ENCODE measurements at regions not wholly inside any gene's neighbourhood (a gene's known extent, or its start where the extent isn't known, plus 50 kb on each side); places are given as distances from the start of the nearest gene placed in this dataset.

- H3K27ac ChIP-seq: no peak overlapping the region
These were observed 230.1 kb upstream of the RAB4A start for GRCh38 chr1:229040630-229041358.

GRCh38 chr1:229041946-229042345 is 229.0 kb upstream of the RAB4A start:
- ATAC-seq (ENCODE audit: insufficient number of reproducible peaks, low FRiP score, low read depth) (no peak), DNase-seq (ENCODE audit: low spot score) (no peak)
- H3K27me3 ChIP-seq (replicated peaks; ENCODE audit: insufficient read depth): no peaks in the 10 kb centered on the region
- H3K9me3 ChIP-seq: no peaks in the 10 kb centered on the region
- no peak for TF ChIP-seq CTCF (IDR thresholded peaks at IDR 0.05)
- no peak overlapping the region for H3K27ac ChIP-seq
- no peak overlapping the region for H3K4me3 ChIP-seq
- H3K36me3 ChIP-seq: no peaks in the 10 kb centered on the region
- H3K4me1 ChIP-seq (ENCODE audit: control insufficient read depth in 1 of 2, low read depth in 2 of 2): no peaks in the 10 kb centered on the region

More at GRCh38 chr1:229040630-229041358, 230.1 kb upstream of the RAB4A start:
- no peak for TF ChIP-seq CTCF (IDR thresholded peaks at IDR 0.05)
- Histone ChIP-seq H3K36me3 (no peaks in the 10 kb centered on the region), H3K27me3 (replicated peaks; ENCODE audit: insufficient read depth) (no peaks in the 10 kb centered on the region), H3K9me3 (no peaks in the 10 kb centered on the region), H3K4me1 (ENCODE audit: control insufficient read depth in 1 of 2, low read depth in 2 of 2) (no peaks in the 10 kb centered on the region), H3K4me3 (no peak overlapping the region)
- ATAC-seq (ENCODE audit: insufficient number of reproducible peaks, low FRiP score, low read depth) (no peak), DNase-seq (ENCODE audit: low spot score) (no peak)

- Histone ChIP-seq H3K27ac (no peak overlapping the region), H3K9me3 (no peaks in the 10 kb centered on the region), H3K4me1 (ENCODE audit: control insufficient read depth in 1 of 2, low read depth in 2 of 2) (no peaks in the 10 kb centered on the region), H3K4me3 (no peak overlapping the region), H3K27me3 (replicated peaks; ENCODE audit: insufficient read depth) (no peaks in the 10 kb centered on the region), H3K36me3 (no peaks in the 10 kb centered on the region)
- TF ChIP-seq CTCF (IDR thresholded peaks at IDR 0.05): no peak
- no peak for ATAC-seq (ENCODE audit: insufficient number of reproducible peaks, low FRiP score, low read depth)
- DNase-seq (ENCODE audit: low spot score): no peak
These were observed 228.4 kb upstream of the RAB4A start for GRCh38 chr1:229042482-229042881.

- no peak overlapping the region for H3K27ac ChIP-seq
- TF ChIP-seq CTCF (IDR thresholded peaks at IDR 0.05): no peak
- ATAC-seq (ENCODE audit: insufficient number of reproducible peaks, low FRiP score, low read depth) (no peak), DNase-seq (ENCODE audit: low spot score) (no peak)
- H3K9me3 ChIP-seq: no peaks in the 10 kb centered on the region
- no peak overlapping the region for H3K4me3 ChIP-seq
- no peaks in the 10 kb centered on the region for H3K27me3 ChIP-seq (replicated peaks; ENCODE audit: insufficient read depth)
- no peaks in the 10 kb centered on the region for H3K4me1 ChIP-seq (ENCODE audit: control insufficient read depth in 1 of 2, low read depth in 2 of 2)
- H3K36me3 ChIP-seq: no peaks in the 10 kb centered on the region
These were observed 227.8 kb upstream of the RAB4A start for GRCh38 chr1:229043115-229043514.

- H3K27ac ChIP-seq: no peak overlapping the region
- no peaks in the 10 kb centered on the region for H3K4me1 ChIP-seq (ENCODE audit: control insufficient read depth in 1 of 2, low read depth in 2 of 2)
- H3K36me3 ChIP-seq: no peaks in the 10 kb centered on the region
- no peaks in the 10 kb centered on the region for H3K9me3 ChIP-seq
- DNase-seq (ENCODE audit: low spot score) (no peak), ATAC-seq (ENCODE audit: insufficient number of reproducible peaks, low FRiP score, low read depth) (no peak)
- TF ChIP-seq CTCF (IDR thresholded peaks at IDR 0.05): no peak
- H3K4me3 ChIP-seq: no peak overlapping the region
- H3K27me3 ChIP-seq (replicated peaks; ENCODE audit: insufficient read depth): no peaks in the 10 kb centered on the region
These were observed 224.6 kb upstream of the RAB4A start for GRCh38 chr1:229046251-229046853.

Measured in thoracic aorta (tissue), 2 donors.